A549 (cell line): ENCODE measurements at regions not wholly inside any gene's neighbourhood (a gene's known extent, or its start where the extent isn't known, plus 50 kb on each side); places are given as distances from the start of the nearest gene placed in this dataset.

Experiments used
- ATAC-seq, 2 experiments: fragments of 200-7000 bp in 1 of 2; fragments of >200 bp in 1 of 2; cut with Nextera tagmentation in 1 of 2; cut with Tn5 transposase in 1 of 2; 3 replicates each; pipeline versions ENCODE4 v1.8.0 to v1.9.1; 2018 to 2020; ENCODE audit warnings: mild to moderate bottlenecking in 1 of 2, moderate library complexity in 1 of 2
- CTCF ChIA-PET: fragments of 300-600 bp; sonication (Branson Sonifier 250); formaldehyde crosslinking; extraction: SDS; loops from one replicate; lab custom pipeline; 2021; ENCODE audit warnings: antibody characterized with exemption, inconsistent platforms; lab: Yijun Ruan, JAX
- POLR2A ChIA-PET: fragments of 350-600 bp; formaldehyde crosslinking; extraction: SDS; loops from one replicate; lab custom pipeline; 2021; ENCODE audit warnings: antibody characterized with exemption, inconsistent platforms; lab: Yijun Ruan, JAX
- DNase-seq, 2 experiments: peaks; one replicate each; pipeline versions ENCODE4 v3.0.0 to v3.0.0-alpha.2; 2011 to 2016; ENCODE audit warnings: low read depth in 1 of 2, low spot score in 1 of 2
- FAIRE-seq: peaks from 2 replicates; lab custom pipeline; 2011; peaks lifted over from hg19 to GRCh38; lab: Jason Lieb, UNC
- H3K27ac ChIP-seq, 2 experiments: fragments of >200 bp; sonication (Bioruptor Twin); formaldehyde crosslinking; 3 replicates each; pipeline ENCODE4 v1.5.1; 2016 to 2017
- H3K4me1 ChIP-seq: fragments of >200 bp; sonication (Bioruptor Twin); formaldehyde crosslinking; 3 replicates; pipeline ENCODE4 v1.6.1; 2016
- H3K4me2 ChIP-seq: fragments of >200 bp; sonication (Bioruptor Twin); formaldehyde crosslinking; 3 replicates; pipeline ENCODE4 v1.6.1; 2016
- H3K4me3 ChIP-seq: fragments of >200 bp; sonication (Bioruptor Twin); formaldehyde crosslinking; 3 replicates; pipeline ENCODE4 v1.5.1; 2016
- H3K9me3 ChIP-seq: fragments of >200 bp; sonication (Bioruptor Twin); formaldehyde crosslinking; 3 replicates; pipeline ENCODE4 v1.6.1; 2016
- CHD4 ChIP-seq: fragments of 200-600 bp; sonication (generic); IDR thresholded peaks from 2 replicates; pipeline ENCODE4 v1.6.1; 2016; ENCODE audit warnings: antibody characterized with exemption, mild to moderate bottlenecking, borderline replicate concordance
- EHMT2 ChIP-seq: fragments of 200-600 bp; sonication (generic); IDR thresholded peaks from 2 replicates; pipeline ENCODE4 v1.6.1; 2016; ENCODE audit warnings: antibody characterized with exemption, low read depth, mild to moderate bottlenecking, moderate library complexity
- EP300 ChIP-seq, 2 experiments: fragments of >200 bp; sonication (Bioruptor Twin); formaldehyde crosslinking; IDR thresholded peaks; 2 replicates in 1 of 2; 3 replicates in 1 of 2; pipeline ENCODE4 v1.6.1; 2016 to 2017
- ESRRA ChIP-seq: fragments of 150-350 bp; IDR thresholded peaks from 2 replicates; pipeline ENCODE4 v1.6.1; 2014; ENCODE audit warnings: mild to moderate bottlenecking, low read length, borderline replicate concordance
- FOSB ChIP-seq: fragments of 250-450 bp; sonication (Bioruptor Pico); IDR thresholded peaks from 2 replicates; pipeline ENCODE4 v1.5.0; 2020; ENCODE audit warnings: mild to moderate bottlenecking, moderate library complexity
- HDAC2 ChIP-seq: fragments of 200-600 bp; sonication (generic); IDR thresholded peaks from 2 replicates; pipeline ENCODE4 v1.6.1; 2016
- JUN ChIP-seq, 2 experiments: fragments of >200 bp; sonication (Bioruptor Twin); formaldehyde crosslinking; IDR thresholded peaks; 2 replicates in 1 of 2; 3 replicates in 1 of 2; pipeline ENCODE4 v1.6.1; 2016 to 2017
- JUNB ChIP-seq: fragments of >200 bp; sonication (Bioruptor Twin); formaldehyde crosslinking; IDR thresholded peaks from 2 replicates; pipeline ENCODE4 v1.6.1; 2016
- KDM5A ChIP-seq: fragments of 200-600 bp; sonication (generic); IDR thresholded peaks from 2 replicates; pipeline ENCODE4 v1.6.1; 2016; ENCODE audit warnings: antibody characterized with exemption, mild to moderate bottlenecking
- MAFK ChIP-seq: fragments of 450-650 bp; IDR thresholded peaks from 2 replicates; pipeline ENCODE4 v1.6.1; 2014; ENCODE audit not compliant: partially characterized antibody
- NPAS2 ChIP-seq: fragments of 250-450 bp; sonication (Bioruptor Pico); IDR thresholded peaks from 2 replicates; pipeline ENCODE4 v1.8.0; 2022; ENCODE audit warnings: mild to moderate bottlenecking, moderate library complexity, borderline replicate concordance
- NR3C1 ChIP-seq: fragments of >200 bp; sonication (Bioruptor Twin); formaldehyde crosslinking; IDR thresholded peaks from 3 replicates; pipeline ENCODE4 v1.6.1; 2017
- RAD21 ChIP-seq, 2 experiments: fragments of >200 bp in 1 of 2; sonication (Bioruptor Twin) in 1 of 2; formaldehyde crosslinking in 1 of 2; IDR thresholded peaks in 1 of 2; conservative IDR thresholded peaks in 1 of 2; 2 replicates in 1 of 2; 3 replicates in 1 of 2; pipeline ENCODE4 v1.6.1; 2012 to 2018; ENCODE audit warnings: inconsistent platforms in 1 of 2
- RARB ChIP-seq: fragments of 250-450 bp; sonication (Bioruptor Pico); IDR thresholded peaks from 2 replicates; pipeline ENCODE4 v1.8.0; 2021; ENCODE audit warnings: mild to moderate bottlenecking, moderate library complexity
- TFCP2L1 ChIP-seq: fragments of 250-450 bp; sonication (Bioruptor Pico); IDR thresholded peaks from 2 replicates; pipeline ENCODE4 v1.5.0; 2021; ENCODE audit warnings: mild to moderate bottlenecking
- TP53 ChIP-seq: fragments of 250-450 bp; sonication (Bioruptor Pico); IDR thresholded peaks from 2 replicates; pipeline ENCODE4 v1.5.0; 2021; ENCODE audit warnings: mild to moderate bottlenecking, moderate library complexity
- ZFP36 ChIP-seq: fragments of 450-650 bp; IDR thresholded peaks from 2 replicates; pipeline ENCODE4 v1.6.1; 2014; ENCODE audit warnings: borderline replicate concordance; ENCODE audit not compliant: partially characterized antibody
- ZNF302 ChIP-seq: fragments of 250-450 bp; sonication (Bioruptor Pico); IDR thresholded peaks from 2 replicates; pipeline ENCODE4 v1.9.0; 2021; ENCODE audit warnings: inconsistent platforms, mild to moderate bottlenecking, moderate library complexity
- ZSCAN20 ChIP-seq: fragments of 250-450 bp; sonication (Bioruptor Pico); IDR thresholded peaks from 2 replicates; pipeline ENCODE4 v1.8.0; 2022; ENCODE audit warnings: mild to moderate bottlenecking, moderate library complexity
- WGBS: methylation state at CpG from one replicate; pipeline ENCODE4 v1.1.6; 2017; ENCODE audit errors: missing lambda C conversion rate; 5-methylcytosine and 5-hydroxymethylcytosine counted together
- TF ChIP-seq, protein P1 (sequence below): fragments of 250-450 bp; sonication (Bioruptor Pico); IDR thresholded peaks from 2 replicates; pipeline ENCODE4 v1.5.0; 2020; ENCODE audit warnings: low read depth, mild to moderate bottlenecking, moderate library complexity
- TF ChIP-seq, protein P2 (sequence below): fragments of >200 bp; sonication (Bioruptor Twin); formaldehyde crosslinking; IDR thresholded peaks from 3 replicates; pipeline ENCODE4 v1.5.1; 2016
- TF ChIP-seq, protein P3 (sequence below): IDR thresholded peaks from 2 replicates; pipeline ENCODE4 v1.6.1; 2012; ENCODE audit warnings: low read depth, borderline replicate concordance
- TF ChIP-seq, protein P4 (sequence below): fragments of >200 bp; sonication (Bioruptor Twin); formaldehyde crosslinking; IDR thresholded peaks from 3 replicates; pipeline ENCODE4 v1.6.1; 2016
- TF ChIP-seq, protein P5 (sequence below): fragments of 450-650 bp; IDR thresholded peaks from 2 replicates; pipeline ENCODE4 v1.6.1; 2014; ENCODE audit warnings: antibody characterized with exemption

DNA sequence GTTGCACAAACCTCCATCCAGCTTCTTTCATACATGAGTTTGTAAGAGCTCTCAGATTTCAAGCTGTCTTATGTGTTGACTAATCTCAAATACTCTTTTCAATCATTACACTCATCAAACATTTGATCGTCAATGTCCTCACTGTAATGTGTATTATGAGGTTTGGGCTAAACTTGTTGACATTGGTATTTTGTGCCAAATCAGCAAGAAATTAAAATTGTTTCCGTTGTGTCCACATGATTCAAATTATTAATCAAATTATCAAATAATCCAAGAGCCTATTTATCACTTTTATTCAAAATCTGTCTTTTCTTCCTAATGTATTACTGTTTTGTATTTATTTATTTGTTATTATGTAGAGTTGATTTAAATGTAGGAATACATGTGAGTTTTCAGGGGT, 283.4 kb downstream of the GAS1 start:
- ATAC-seq (no peak), DNase-seq (no peak), FAIRE-seq (no peak)
- ChIA-PET POLR2A (no interaction called here), CTCF (no interaction called here)
- WGBS = 1% methylated on average over 2 of the region's 2 CpGs
- H3K4me2 ChIP-seq = no peak overlapping the region
- no peak for TF ChIP-seq ZFP36
- TF ChIP-seq NPAS2 (CRISPR knock-in tag) = no peak
- no peak for TF ChIP-seq ZSCAN20 (CRISPR knock-in tag)
- TF ChIP-seq KDM5A = no peak
- TF ChIP-seq, protein P1, sequence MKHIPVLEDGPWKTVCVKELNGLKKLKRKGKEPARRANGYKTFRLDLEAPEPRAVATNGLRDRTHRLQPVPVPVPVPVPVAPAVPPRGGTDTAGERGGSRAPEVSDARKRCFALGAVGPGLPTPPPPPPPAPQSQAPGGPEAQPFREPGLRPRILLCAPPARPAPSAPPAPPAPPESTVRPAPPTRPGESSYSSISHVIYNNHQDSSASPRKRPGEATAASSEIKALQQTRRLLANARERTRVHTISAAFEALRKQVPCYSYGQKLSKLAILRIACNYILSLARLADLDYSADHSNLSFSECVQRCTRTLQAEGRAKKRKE = no peak
- TF ChIP-seq MAFK = peak; percentile 79
- TF ChIP-seq HDAC2 = no peak
- H3K27ac ChIP-seq = no peak overlapping the region
- no peaks in the 10 kb centered on the region for H3K9me3 ChIP-seq
- no peak overlapping the region for H3K4me3 ChIP-seq
- no peaks in the 10 kb centered on the region for H3K4me1 ChIP-seq

DNA sequence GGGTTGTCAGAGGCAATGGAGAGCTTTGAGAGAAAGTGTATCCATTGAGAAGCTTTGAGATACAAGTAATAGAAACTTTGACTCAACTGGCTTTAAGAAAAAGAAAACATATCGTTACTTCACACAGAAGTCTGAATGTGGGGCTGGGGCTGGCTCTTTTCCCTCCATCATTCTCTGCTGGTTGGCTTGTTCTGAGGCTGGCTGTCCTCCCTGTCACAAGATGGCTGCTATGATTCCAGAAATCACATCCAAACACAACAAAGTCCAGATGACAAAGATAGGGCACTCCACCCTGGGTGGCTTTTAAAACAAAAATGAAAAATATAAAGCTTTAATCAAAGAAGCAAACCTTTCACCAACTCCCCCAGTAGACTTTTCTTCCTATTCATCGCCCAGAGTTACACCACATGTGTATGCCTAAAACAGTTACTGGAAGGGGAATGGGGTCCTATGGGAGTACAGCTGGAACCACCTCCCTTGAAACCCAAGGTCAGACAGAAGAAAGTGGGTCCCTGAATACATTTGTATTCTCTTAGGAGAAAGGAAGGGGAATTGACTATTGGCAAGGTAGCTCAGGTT, 284.3 kb downstream of the GAS1 start:
- POLR2A ChIA-PET = no interaction called here
- CTCF ChIA-PET = interaction anchor here (1.6 to 1.9 kb wide), 2 partner anchors 11 to 84 kb away, joined by 4 to 5 read pairs; no protein-coding TSS in a partner anchor
- 2% methylated on average over 2 of the region's 2 CpGs for WGBS

DNA sequence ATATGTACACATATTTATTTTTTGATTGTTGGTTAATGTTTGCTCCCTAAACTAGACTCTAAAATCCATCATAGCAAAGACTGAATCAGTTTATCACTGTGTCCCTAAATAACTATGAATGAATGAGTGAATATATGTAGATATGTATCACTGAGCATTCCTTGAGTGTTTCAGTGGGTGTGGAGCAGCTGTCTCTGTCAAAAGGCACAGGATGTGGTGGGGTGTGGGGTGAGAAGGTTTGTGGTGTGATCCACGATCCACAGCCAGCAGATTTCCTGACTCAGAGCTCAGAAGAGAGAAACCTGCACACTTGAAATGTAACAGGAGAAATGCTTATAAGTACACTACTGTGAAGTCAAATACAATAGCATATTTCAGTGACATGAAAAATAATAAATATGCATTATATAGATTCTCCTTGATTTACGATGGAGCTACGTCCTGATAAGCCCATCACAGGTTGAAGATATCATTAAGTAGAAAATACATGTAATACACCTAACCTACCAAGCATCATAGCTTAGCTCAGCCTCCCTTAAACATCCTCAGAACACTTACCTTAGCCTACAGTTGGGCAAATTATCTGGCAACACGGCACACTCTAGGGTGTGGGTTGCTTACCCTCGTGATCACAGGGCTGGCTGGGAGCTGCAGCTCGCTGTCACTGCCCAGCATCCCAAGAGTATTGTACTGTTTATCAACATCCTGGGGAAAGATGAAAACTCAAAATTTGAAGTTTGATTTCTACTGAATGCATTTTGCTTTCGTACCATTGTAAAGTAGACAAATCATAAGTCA, 287.0 kb downstream of the GAS1 start:
- 4% methylated on average over 7 of the region's 7 CpGs for WGBS
- no peak for ATAC-seq
- DNase-seq = no peak
- POLR2A ChIA-PET = no interaction called here
- CTCF ChIA-PET = interaction anchor here (1.6 kb wide), 1 partner anchor 10 kb away, joined by 3 read pairs; no protein-coding TSS in a partner anchor
- FAIRE-seq = no peak
- Histone ChIP-seq H3K9me3 (no peaks in the 10 kb centered on the region), H3K4me3 (no peak overlapping the region), H3K4me1 (no peaks in the 10 kb centered on the region), H3K4me2 (no peak overlapping the region), H3K27ac (no peak overlapping the region)
- TF ChIP-seq RARB (CRISPR knock-in tag) (no peak), TFCP2L1 (CRISPR knock-in tag) (no peak), EHMT2 (no peak), RAD21 (conservative IDR thresholded peaks at IDR 0.05 in 1 of 2, IDR thresholded peaks at IDR 0.05 in 1 of 2) (no peak), ZNF302 (CRISPR knock-in tag) (no peak), ZFP36 (no peak), JUN (IDR thresholded peaks at IDR 0.05) (no peak), FOSB (CRISPR knock-in tag) (no peak)
- TF ChIP-seq, protein P2, sequence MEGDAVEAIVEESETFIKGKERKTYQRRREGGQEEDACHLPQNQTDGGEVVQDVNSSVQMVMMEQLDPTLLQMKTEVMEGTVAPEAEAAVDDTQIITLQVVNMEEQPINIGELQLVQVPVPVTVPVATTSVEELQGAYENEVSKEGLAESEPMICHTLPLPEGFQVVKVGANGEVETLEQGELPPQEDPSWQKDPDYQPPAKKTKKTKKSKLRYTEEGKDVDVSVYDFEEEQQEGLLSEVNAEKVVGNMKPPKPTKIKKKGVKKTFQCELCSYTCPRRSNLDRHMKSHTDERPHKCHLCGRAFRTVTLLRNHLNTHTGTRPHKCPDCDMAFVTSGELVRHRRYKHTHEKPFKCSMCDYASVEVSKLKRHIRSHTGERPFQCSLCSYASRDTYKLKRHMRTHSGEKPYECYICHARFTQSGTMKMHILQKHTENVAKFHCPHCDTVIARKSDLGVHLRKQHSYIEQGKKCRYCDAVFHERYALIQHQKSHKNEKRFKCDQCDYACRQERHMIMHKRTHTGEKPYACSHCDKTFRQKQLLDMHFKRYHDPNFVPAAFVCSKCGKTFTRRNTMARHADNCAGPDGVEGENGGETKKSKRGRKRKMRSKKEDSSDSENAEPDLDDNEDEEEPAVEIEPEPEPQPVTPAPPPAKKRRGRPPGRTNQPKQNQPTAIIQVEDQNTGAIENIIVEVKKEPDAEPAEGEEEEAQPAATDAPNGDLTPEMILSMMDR = no peak
- TF ChIP-seq, protein P3, sequence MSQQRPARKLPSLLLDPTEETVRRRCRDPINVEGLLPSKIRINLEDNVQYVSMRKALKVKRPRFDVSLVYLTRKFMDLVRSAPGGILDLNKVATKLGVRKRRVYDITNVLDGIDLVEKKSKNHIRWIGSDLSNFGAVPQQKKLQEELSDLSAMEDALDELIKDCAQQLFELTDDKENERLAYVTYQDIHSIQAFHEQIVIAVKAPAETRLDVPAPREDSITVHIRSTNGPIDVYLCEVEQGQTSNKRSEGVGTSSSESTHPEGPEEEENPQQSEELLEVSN = no peak

More for the DNA sequence above, 284.3 kb downstream of the GAS1 start:
- no peak overlapping the region for H3K27ac ChIP-seq
- no peak overlapping the region for H3K4me3 ChIP-seq
- FAIRE-seq = no peak
- no peak overlapping the region for H3K4me2 ChIP-seq
- TF ChIP-seq TP53 (CRISPR knock-in tag) (no peak), NPAS2 (CRISPR knock-in tag) (no peak), ESRRA (no peak), CHD4 (no peak), JUNB (no peak), ZFP36 (no peak), RAD21 (conservative IDR thresholded peaks at IDR 0.05 in 1 of 2, IDR thresholded peaks at IDR 0.05 in 1 of 2) (no peak), MAFK (no peak), EP300 (IDR thresholded peaks at IDR 0.05) (no peak), NR3C1 (no peak)
- TF ChIP-seq, protein P2 = no peak
- TF ChIP-seq, protein P4, sequence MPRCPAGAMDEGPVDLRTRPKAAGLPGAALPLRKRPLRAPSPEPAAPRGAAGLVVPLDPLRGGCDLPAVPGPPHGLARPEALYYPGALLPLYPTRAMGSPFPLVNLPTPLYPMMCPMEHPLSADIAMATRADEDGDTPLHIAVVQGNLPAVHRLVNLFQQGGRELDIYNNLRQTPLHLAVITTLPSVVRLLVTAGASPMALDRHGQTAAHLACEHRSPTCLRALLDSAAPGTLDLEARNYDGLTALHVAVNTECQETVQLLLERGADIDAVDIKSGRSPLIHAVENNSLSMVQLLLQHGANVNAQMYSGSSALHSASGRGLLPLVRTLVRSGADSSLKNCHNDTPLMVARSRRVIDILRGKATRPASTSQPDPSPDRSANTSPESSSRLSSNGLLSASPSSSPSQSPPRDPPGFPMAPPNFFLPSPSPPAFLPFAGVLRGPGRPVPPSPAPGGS = no peak
- TF ChIP-seq, protein P5, sequence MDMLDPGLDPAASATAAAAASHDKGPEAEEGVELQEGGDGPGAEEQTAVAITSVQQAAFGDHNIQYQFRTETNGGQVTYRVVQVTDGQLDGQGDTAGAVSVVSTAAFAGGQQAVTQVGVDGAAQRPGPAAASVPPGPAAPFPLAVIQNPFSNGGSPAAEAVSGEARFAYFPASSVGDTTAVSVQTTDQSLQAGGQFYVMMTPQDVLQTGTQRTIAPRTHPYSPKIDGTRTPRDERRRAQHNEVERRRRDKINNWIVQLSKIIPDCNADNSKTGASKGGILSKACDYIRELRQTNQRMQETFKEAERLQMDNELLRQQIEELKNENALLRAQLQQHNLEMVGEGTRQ = no peak
- H3K9me3 ChIP-seq = no peaks in the 10 kb centered on the region
- DNase-seq = no peak
- no peaks in the 10 kb centered on the region for H3K4me1 ChIP-seq
- ATAC-seq = no peak
